ENCODE measurements at regions not wholly inside any gene's neighbourhood (a gene's known extent, or its start where the extent isn't known, plus 50 kb on each side); places are given as distances from the start of the nearest gene placed in this dataset.

- no peak for DNase-seq (ENCODE audit: low spot score)
- in situ Hi-C loops (cut with MboI; ENCODE audit: low sequenced_read_pairs, unreplicated experiment) = no loop called here
- TF ChIP-seq, protein P1, sequence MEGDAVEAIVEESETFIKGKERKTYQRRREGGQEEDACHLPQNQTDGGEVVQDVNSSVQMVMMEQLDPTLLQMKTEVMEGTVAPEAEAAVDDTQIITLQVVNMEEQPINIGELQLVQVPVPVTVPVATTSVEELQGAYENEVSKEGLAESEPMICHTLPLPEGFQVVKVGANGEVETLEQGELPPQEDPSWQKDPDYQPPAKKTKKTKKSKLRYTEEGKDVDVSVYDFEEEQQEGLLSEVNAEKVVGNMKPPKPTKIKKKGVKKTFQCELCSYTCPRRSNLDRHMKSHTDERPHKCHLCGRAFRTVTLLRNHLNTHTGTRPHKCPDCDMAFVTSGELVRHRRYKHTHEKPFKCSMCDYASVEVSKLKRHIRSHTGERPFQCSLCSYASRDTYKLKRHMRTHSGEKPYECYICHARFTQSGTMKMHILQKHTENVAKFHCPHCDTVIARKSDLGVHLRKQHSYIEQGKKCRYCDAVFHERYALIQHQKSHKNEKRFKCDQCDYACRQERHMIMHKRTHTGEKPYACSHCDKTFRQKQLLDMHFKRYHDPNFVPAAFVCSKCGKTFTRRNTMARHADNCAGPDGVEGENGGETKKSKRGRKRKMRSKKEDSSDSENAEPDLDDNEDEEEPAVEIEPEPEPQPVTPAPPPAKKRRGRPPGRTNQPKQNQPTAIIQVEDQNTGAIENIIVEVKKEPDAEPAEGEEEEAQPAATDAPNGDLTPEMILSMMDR (IDR thresholded peaks at IDR 0.05; ENCODE audit: borderline replicate concordance, control extremely low read depth, extremely low read depth, insufficient read depth, missing control alignments) = no peak
Measured at GRCh38 chr2:180115269-180115668, 108.2 kb upstream of the CWC22 start.

GRCh38 chr2:180111901-180112300 is 104.8 kb upstream of the CWC22 start:
- in situ Hi-C loops (cut with MboI; ENCODE audit: low sequenced_read_pairs, unreplicated experiment) = no loop called here
- no peak for DNase-seq (ENCODE audit: low spot score)
- TF ChIP-seq, protein P1 (IDR thresholded peaks at IDR 0.05; ENCODE audit: borderline replicate concordance, control extremely low read depth, extremely low read depth, insufficient read depth, missing control alignments) = no peak

DNA sequence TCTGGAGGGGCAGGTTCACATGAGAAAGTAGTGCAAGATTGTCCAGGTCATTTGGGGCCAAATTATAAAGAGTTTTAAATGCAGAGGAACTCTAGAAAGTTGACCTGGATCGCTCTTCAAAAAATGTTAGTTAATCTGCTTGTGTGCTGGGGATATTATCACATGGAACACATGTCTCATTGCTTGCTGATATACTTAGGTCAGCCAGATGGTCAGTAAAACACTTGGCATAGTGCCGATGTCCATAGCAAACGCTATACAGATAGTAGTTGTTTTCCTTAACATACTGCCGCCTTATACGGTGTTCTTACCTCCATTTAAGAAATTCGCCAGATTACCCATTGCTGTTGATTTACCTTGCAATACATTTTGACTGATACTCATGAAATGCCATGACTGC is 103.4 kb upstream of the CWC22 start:
- TF ChIP-seq, protein P1 (IDR thresholded peaks at IDR 0.05; ENCODE audit: borderline replicate concordance, control extremely low read depth, extremely low read depth, insufficient read depth, missing control alignments) = no peak
- in situ Hi-C loops (cut with MboI; ENCODE audit: low sequenced_read_pairs, unreplicated experiment) = no loop called here
- DNase-seq (ENCODE audit: low spot score) = no peak

DNA sequence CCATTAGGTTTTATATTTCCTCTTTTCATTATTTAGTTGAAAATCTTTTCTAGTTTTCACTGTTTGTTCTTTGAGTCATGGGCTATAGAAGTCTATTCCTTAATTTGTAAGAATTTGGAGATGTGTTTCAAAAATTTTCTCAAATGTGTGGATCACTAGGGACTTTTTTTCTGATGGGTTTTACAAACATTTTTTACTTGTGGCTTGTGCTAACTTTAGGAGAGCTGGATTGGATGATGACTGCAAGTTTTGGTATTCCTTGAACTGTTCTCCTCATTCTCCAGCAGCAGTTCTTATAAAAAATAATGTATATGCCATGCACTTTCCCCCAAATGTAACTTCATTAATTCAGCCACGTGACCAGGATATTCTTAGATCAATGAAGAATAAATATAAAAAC is 94.7 kb upstream of the CWC22 start:
- TF ChIP-seq, protein P1 (IDR thresholded peaks at IDR 0.05; ENCODE audit: borderline replicate concordance, control extremely low read depth, extremely low read depth, insufficient read depth, missing control alignments) = no peak
- DNase-seq (ENCODE audit: low spot score) = no peak
- in situ Hi-C loops (cut with MboI; ENCODE audit: low sequenced_read_pairs, unreplicated experiment) = no loop called here

- in situ Hi-C loops (cut with MboI; ENCODE audit: low sequenced_read_pairs, unreplicated experiment) = no loop called here
Measured at GRCh38 chr2:180099308-180099707, 92.2 kb upstream of the CWC22 start.

GRCh38 chr2:180085144-180085543 is 78.0 kb upstream of the CWC22 start:
- in situ Hi-C loops (cut with MboI; ENCODE audit: low sequenced_read_pairs, unreplicated experiment) = no loop called here
- DNase-seq (ENCODE audit: low spot score) = no peak
- TF ChIP-seq, protein P1 (IDR thresholded peaks at IDR 0.05; ENCODE audit: borderline replicate concordance, control extremely low read depth, extremely low read depth, insufficient read depth, missing control alignments) = no peak

More at GRCh38 chr2:180099308-180099707, 92.2 kb upstream of the CWC22 start:
- TF ChIP-seq, protein P1 (IDR thresholded peaks at IDR 0.05; ENCODE audit: borderline replicate concordance, control extremely low read depth, extremely low read depth, insufficient read depth, missing control alignments) = no peak
- no peak for DNase-seq (ENCODE audit: low spot score)

All from GM13976 (cell line).